GM19463 (cell line): ENCODE measurements at regions not wholly inside any gene's neighbourhood (a gene's known extent, or its start where the extent isn't known, plus 50 kb on each side); places are given as distances from the start of the nearest gene placed in this dataset.
"Not testable (repeated sequence)": the region's sequence is repeated elsewhere in the genome, so short reads cannot be mapped to it uniquely, and the experiment has no call there.

Experiments
- ATAC-seq: cut with Tn5 transposase; IDR thresholded peaks from one replicate; pipeline ENCODE4 v1.9.1; 2021; ENCODE audit warnings: mild to moderate bottlenecking, moderate library complexity; ENCODE audit not compliant: unreplicated experiment

GRCh38 chr16:46388354-46388753, 232.8 kb downstream of the SHCBP1 start:
- not testable (repeated sequence) for ATAC-seq

- ATAC-seq = not testable (repeated sequence)
These were observed 233.5 kb downstream of the SHCBP1 start for GRCh38 chr16:46387720-46388119.

- peak; percentile 8 for ATAC-seq
These were observed 234.2 kb downstream of the SHCBP1 start for GRCh38 chr16:46386805-46387620.

GRCh38 chr16:46386110-46386771, 234.9 kb downstream of the SHCBP1 start:
- not testable (repeated sequence) for ATAC-seq

DNA sequence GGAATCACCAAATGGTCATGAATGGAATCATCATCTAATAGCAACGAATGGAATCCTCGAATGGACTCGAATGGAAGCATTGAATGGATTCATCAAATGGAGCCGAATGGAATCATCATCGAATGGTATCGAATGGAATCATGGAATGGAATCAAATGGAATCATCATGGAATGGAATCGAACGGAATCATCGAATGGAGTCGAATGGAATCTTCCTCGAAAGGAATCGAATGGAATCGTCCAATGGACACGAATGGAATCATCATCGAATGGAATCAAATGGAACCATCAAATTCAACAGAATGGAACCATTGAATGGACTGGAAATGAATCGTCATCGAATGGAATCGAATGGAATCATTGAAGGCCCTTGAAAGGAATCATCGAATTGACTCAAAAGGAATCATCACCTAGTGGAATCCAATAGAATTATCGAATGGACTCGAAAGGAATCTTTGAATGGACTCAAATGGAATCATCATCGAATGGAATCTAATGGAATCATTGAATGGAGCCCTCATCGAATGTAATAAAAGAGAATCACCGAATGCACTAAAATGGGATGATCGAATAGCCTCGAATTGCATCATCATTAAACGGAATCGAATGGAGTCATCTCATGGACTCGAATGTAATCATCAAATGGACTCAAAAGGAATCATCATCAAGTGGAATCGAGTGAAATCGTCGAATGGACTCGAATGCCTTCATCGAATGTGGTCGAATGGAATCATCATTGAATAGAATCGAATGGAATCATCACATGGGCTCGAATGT, 236.7 kb downstream of the SHCBP1 start:
- not testable (repeated sequence) for ATAC-seq

DNA sequence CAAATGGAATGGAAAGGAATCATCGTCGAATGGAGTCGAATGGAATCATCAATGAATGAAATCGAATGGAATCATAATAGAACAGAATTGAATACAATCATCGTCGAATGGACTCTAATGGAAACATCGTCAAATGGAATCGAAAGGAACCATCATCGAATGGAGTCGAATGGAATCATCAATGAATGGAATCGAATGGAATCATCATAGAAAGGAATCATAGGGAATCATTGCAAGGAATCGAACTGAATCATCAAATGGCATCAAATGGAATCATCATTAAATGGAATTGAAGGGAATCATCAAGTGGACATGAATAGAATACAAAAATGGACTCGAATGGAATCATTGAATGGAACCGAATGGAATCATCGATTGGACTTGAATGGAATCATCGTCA, 237.6 kb downstream of the SHCBP1 start:
- not testable (repeated sequence) for ATAC-seq

DNA sequence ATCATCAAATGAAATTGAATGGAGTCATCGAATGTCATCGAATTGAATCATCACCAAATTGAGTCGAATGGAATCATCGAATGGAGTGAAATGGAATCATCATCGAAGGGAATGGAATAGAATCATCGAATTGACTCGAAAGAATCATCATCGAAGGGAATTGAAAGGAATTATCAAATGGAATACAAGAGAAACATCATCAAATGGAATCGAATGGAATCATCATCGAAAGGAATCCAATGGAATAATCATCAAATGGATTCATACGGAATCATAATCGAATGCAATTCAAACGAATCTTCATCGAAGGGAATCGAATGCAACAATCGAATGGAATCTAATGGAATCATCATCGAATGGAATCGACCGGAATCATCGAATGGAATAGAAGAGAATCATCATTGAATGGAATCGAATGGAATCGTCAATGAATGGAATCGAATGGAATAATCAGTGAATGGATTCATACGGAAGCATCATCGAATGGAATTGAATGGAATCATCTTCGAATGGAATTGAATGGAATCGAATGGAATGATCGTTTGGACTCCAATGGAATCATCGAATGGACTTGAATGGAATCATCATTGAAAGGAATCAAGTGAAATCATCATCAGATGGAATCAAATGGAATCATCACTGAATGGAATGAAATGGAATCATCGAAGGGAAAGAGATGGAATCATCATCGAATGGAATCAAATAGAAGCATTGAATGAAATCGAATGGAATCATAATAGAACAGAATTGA, 238.2 kb downstream of the SHCBP1 start:
- not testable (repeated sequence) for ATAC-seq

GRCh38 chr16:46382079-46382478, 239.1 kb downstream of the SHCBP1 start:
- ATAC-seq = not testable (repeated sequence)

GRCh38 chr16:46381344-46381743, 239.8 kb downstream of the SHCBP1 start:
- ATAC-seq = not testable (repeated sequence)
